Right ventricle myocardium inferior (tissue), 1 donor: ENCODE measurements at regions not wholly inside any gene's neighbourhood (a gene's known extent, or its start where the extent isn't known, plus 50 kb on each side); places are given as distances from the start of the nearest gene placed in this dataset.
A peak's percentile ranks its signal among the peaks of the same experiment; 100 is the strongest.
"Not testable (repeated sequence)": the region's sequence is repeated elsewhere in the genome, so short reads cannot be mapped to it uniquely, and the experiment has no call there.

ENCODE experiments used
- ATAC-seq: fragments of 200-7000 bp; cut with Tn5 transposase; one replicate; pipeline ENCODE4 v1.9.1; 2020; ENCODE audit warnings: mild to moderate bottlenecking, moderate library complexity
- DNase-seq: peaks from one replicate; pipeline ENCODE4 v3.0.0; 2021; ENCODE audit errors: missing footprints
- intact Hi-C: fragments of 100-400 bp; cut with DNase I; formaldehyde crosslinking; loops from one replicate; pipeline ENCODE4 v1.11.0; 2022
- donor health status: DM: no; HTN: yes; CAD: no; lungs with severe emphysema.

DNA sequence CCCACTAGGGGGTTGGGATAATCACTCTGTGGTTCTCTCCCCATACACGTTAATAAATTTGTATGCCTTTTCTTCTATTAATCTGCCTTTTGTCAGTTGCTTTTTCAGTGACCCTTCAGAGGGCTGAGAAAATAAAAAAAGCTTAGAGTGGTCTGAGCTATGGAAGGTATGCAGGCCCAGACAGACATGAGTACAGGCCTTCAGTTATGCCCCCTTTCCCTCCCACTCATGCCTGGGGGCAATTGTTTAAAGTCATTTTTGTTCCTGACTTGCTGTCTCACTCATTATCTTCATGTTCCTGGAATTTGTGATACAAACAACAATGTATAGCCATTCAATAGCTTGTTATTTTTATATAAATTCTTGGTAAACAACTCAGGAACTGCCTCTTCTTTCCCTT, 170.8 kb downstream of the AKR1D1 start:
- intact Hi-C loops, result no loop called here
- DNase-seq (no peak), ATAC-seq (no peak)

- DNase-seq, result no peak
- intact Hi-C loops, result no loop called here
- no peak for ATAC-seq
These were observed 171.5 kb downstream of the AKR1D1 start for GRCh38 chr7:138247568-138248333.

DNA sequence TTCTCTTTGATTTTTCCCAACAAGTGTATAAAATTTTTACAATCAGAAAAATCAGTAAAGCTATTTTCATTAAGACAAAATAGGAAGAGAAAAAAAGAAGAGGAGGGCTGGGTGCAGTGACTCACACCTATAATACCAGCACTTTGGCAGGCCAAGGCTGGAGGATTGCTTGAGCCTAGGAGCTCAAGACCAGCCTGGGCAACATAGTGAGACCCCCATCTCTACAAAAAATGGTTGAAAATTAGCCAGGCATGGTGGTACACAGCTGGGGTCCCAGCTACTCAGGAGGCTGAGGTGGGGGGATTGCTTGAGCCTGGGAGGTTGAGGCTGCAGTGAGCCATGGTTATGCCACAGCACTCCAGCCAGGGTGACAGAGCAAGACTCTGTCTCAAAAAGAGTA, 172.3 kb downstream of the AKR1D1 start:
- no peak for ATAC-seq
- intact Hi-C loops, result no loop called here
- DNase-seq, result no peak

DNA sequence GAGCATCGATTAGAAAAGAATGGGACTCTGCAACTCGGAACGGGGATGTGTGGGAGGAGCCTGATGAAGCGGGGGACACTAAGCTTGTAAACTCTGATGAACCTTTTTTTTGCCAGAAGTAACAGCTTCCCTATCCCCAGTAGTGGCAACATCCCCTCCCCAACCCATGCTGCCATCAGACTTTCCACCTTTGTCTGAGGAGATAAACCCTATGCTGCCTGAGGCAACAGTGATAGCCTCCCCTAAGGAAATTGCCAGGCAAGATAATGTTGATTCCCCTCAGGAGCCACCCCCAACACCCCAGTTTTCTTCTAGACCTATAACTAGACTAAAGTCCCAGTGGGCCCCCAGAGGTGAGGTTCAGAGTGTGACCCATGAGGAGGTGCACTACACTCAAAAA, 173.7 kb downstream of the AKR1D1 start:
- ATAC-seq (no peak), DNase-seq (no peak)
- intact Hi-C loops, result no loop called here

GRCh38 chr7:138252666-138253065, 176.4 kb downstream of the AKR1D1 start:
- intact Hi-C loops, ATAC-seq, DNase-seq: not testable (repeated sequence)

GRCh38 chr7:138254444-138254843, 178.2 kb downstream of the AKR1D1 start:
- ATAC-seq, result no peak
- intact Hi-C loops, result no loop called here
- no peak for DNase-seq

- intact Hi-C loops, result no loop called here
- DNase-seq (no peak), ATAC-seq (peak; percentile 16)
These were observed 181.4 kb downstream of the AKR1D1 start for GRCh38 chr7:138257459-138258196.

DNA sequence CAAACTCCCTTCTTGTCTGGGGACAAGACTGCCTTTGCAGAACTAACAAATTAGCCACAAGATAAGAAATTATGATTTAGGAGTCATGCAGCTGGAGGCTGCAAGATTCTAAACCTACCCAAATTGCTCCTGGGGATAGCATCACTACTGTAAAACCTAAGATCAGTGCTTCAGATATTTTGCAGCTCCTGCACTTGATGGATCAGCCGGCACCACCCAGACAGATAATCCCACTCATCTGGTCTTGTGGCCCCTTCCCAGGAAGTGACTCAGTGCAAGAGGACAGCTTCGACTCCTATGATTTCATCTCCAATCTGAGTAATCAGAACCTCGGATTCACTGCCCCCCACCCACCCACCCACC, 181.9 kb downstream of the AKR1D1 start:
- ATAC-seq (no peak), DNase-seq (no peak)
- intact Hi-C loops, result no loop called here

DNA sequence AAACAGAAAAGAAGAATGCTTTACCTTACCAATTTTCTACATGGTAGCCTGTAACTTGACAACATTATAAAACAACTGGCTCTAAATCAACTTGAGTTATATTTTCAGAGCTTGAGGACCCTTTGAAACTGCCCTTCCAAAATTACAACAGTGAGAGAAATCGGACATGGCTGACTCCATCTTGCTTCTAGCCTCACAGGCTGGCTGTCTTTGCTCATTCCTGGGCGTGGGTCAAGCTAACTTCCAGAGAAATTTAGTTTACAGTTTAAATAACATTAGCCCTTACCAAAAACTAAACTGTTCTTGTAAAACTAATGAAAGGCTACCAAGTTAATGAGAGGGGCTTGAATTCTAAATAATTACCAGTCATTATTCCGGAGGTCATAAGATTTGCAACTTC, 183.4 kb downstream of the AKR1D1 start:
- DNase-seq (no peak), ATAC-seq (no peak)
- intact Hi-C loops, result no loop called here

GRCh38 chr7:138267934-138268333, 191.7 kb downstream of the AKR1D1 start:
- intact Hi-C loops, result no loop called here
- DNase-seq, result no peak
- ATAC-seq, result no peak

DNA sequence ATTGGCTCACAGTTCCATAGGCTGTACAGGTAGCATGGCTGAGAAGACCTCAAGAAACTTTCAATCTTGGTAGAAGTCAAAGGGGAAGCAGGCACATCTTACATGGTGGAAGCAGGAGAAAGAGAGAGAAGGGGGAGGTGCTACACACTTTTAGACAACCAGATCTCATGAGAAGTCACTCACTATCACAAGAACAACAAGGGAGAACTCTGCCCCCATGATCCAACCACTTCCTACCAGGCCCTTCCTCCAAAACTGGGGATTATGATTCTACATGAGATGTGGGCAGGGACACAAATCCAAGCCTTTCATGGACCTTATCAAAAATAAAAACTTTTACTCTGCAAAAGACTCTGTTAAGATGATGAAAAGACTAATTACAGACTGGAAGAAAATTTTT, 183.2 kb upstream of the TRIM24 start:
- ATAC-seq (no peak), DNase-seq (no peak)
- intact Hi-C loops, result no loop called here

DNA sequence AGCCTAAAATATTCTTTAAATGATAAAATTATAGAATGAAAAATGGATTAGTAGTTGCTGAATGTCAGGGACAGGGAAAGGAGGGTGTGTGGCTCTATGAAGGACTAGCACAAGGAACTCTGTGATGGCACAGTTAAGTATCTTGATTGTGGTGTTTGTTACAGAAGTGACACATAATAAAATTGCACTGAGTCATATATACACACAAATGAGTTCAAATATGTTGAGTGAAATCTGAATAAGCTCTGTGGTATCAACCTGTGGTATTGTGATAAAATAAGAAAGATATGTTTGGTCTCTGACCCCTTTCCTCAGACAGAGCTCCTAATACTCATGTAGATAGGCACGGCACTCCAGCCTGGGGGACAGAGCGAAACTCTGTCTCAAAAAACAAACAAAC, 181.5 kb upstream of the TRIM24 start:
- no peak for DNase-seq
- no peak for ATAC-seq
- intact Hi-C loops, result no loop called here

DNA sequence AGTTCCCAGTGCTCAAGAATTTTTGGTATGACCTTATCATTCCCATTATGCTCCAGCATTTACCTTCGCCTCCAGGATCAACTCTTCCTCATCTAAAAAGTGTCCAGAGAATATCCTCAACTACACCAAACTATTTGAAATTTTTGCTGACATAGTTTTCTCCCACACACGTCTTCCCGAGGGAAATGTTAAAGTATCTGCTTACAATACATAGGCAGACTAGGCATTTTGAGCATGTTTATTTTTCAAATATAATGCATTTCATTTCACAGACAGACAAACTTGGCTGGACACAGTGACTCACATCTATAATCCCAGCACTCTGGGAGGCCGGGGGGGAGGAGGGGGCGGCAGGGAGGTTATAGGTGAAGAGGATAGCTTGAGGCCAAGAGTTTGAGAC, 177.1 kb upstream of the TRIM24 start:
- no peak for DNase-seq
- ATAC-seq, result no peak
- intact Hi-C loops, result no loop called here

GRCh38 chr7:138285129-138285528, 174.9 kb upstream of the TRIM24 start:
- ATAC-seq (no peak), DNase-seq (no peak)
- intact Hi-C loops, result no loop called here

DNA sequence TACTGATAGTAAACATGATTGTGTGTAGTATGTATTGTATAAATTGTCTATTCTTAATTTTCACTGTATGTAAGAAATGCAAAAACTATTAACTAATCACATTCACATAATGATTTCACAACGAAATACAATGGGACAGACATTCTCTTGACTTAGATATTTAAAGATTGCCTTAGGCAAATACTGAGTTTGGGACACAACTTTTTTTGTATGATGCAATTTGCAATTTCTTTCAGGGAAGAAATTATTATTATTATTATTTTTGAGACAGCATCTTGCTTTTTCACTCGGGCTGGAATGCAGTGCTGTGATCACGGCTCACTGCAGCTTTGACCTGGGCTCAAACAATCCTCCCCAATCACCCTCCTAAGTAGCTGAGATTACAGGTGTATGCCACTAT, 173.2 kb upstream of the TRIM24 start:
- ATAC-seq, result no peak
- DNase-seq, result no peak
- intact Hi-C loops, result no loop called here

- DNase-seq, result no peak
- intact Hi-C loops, result no loop called here
- ATAC-seq, result no peak
These were observed 172.5 kb upstream of the TRIM24 start for GRCh38 chr7:138287549-138287948.

GRCh38 chr7:138289082-138289481, 171.0 kb upstream of the TRIM24 start:
- no peak for ATAC-seq

DNA sequence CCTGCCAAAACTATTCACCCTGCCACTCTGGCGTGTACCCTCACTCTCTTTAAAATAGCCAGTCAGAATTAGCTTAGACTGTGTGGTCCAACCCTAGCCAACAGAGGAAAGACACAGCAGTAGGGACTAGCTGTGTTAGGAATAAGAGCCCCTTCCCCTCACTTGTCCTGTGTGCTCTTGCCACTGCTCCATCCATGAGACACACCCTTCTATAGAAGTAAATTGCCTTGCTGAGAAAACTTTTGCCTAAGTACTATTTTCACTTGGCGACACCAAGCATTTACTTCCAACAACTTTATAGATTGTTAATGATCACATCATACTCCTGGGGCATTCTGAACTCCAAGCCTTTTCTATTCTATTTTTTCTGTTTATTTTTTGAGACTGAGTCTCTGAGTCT, 170.2 kb upstream of the TRIM24 start:
- DNase-seq, result no peak
- no peak for ATAC-seq
- intact Hi-C loops, result no loop called here

More at GRCh38 chr7:138289082-138289481, 171.0 kb upstream of the TRIM24 start:
- intact Hi-C loops, result no loop called here
- DNase-seq, result no peak

- DNase-seq (no peak), ATAC-seq (no peak)
- intact Hi-C loops, result no loop called here
These were observed 167.1 kb upstream of the TRIM24 start for GRCh38 chr7:138292951-138293350.

GRCh38 chr7:138295049-138295637, 164.9 kb upstream of the TRIM24 start:
- intact Hi-C loops, result no loop called here
- ATAC-seq (no peak), DNase-seq (no peak)
